GM12878 (cell line): ENCODE measurements at regions not wholly inside any gene's neighbourhood (a gene's known extent, or its start where the extent isn't known, plus 50 kb on each side); places are given as distances from the start of the nearest gene placed in this dataset.

Source experiments
- ATAC-seq: fragments of 200-7000 bp; cut with Tn5 transposase; 3 replicates; pipeline ENCODE4 v1.9.1; 2020; ENCODE audit warnings: mild to moderate bottlenecking, moderate library complexity
- BruUV-seq: library from RNA; stranded (reverse); fragments of 400-500 nt; replicated peaks from 2 replicates; lab custom pipeline; 2021; lab: Mats Ljungman, UMichigan
- CTCF ChIA-PET: fragments of 300-600 bp; sonication (Branson Sonifier 250); formaldehyde crosslinking; extraction: SDS; loops from one replicate; lab custom pipeline; 2021; ENCODE audit warnings: inconsistent platforms; lab: Yijun Ruan, JAX
- POLR2A ChIA-PET: fragments of 350-600 bp; formaldehyde crosslinking; extraction: SDS; loops from one replicate; lab custom pipeline; 2021; ENCODE audit warnings: inconsistent platforms; lab: Charles Lee
- RAD21 ChIA-PET: fragments of 300-600 bp; sonication (Branson Sonifier 250); formaldehyde crosslinking; loops from one replicate; lab custom pipeline; 2023; ENCODE audit warnings: antibody characterized with exemption; ENCODE audit not compliant: unreplicated experiment; lab: Charles Lee
- SMC1A ChIA-PET: fragments of 300-600 bp; sonication (Branson Sonifier 250); formaldehyde crosslinking; loops from one replicate; lab custom pipeline; 2023; ENCODE audit not compliant: unreplicated experiment, uncharacterized antibody; lab: Charles Lee
- DNase-seq: peaks from one replicate; pipeline ENCODE4 v3.0.0-alpha.2; 2011; ENCODE audit warnings: low read depth, low spot score
- FAIRE-seq: peaks from 3 replicates; lab custom pipeline; 2011; peaks lifted over from hg19 to GRCh38; lab: Jason Lieb, UNC
- H2AFZ ChIP-seq: 2 replicates; pipeline ENCODE4 v1.6.0; 2011; ENCODE audit warnings: low read depth, low read length, control low read depth; ENCODE audit not compliant: control insufficient read depth
- H3K27ac ChIP-seq: 2 replicates; pipeline ENCODE4 v1.5.1; 2011; ENCODE audit warnings: control low read depth; ENCODE audit not compliant: control insufficient read depth, insufficient read depth
- H3K27me3 ChIP-seq, 2 experiments: replicated peaks in 1 of 2; 2 replicates each; pipeline versions ENCODE4 v1.6.0 to v1.6.1; 2011; ENCODE audit warnings: low read length in 1 of 2; ENCODE audit not compliant: control insufficient read depth in 2 of 2, insufficient read depth in 2 of 2
- H3K36me3 ChIP-seq, 2 experiments: 2 replicates each; pipeline ENCODE4 v1.5.1; 2011; ENCODE audit warnings: low read length in 1 of 2; ENCODE audit not compliant: control insufficient read depth in 2 of 2, insufficient read depth in 2 of 2
- H3K4me1 ChIP-seq: 2 replicates; pipeline ENCODE4 v1.6.1; 2011; ENCODE audit warnings: mild to moderate bottlenecking, low read length, moderate library complexity, mixed read lengths; ENCODE audit not compliant: control insufficient read depth, insufficient read depth
- H3K4me2 ChIP-seq: 2 replicates; pipeline ENCODE4 v1.6.0; 2011; ENCODE audit warnings: control low read depth; ENCODE audit not compliant: control insufficient read depth, insufficient read depth
- H3K4me3 ChIP-seq: fragments of 200-600 bp; sonication (generic); 2 replicates; pipeline ENCODE4 v1.5.1; 2016
- H3K79me2 ChIP-seq: 2 replicates; pipeline ENCODE4 v1.6.0; 2011; ENCODE audit warnings: low read length; ENCODE audit not compliant: control insufficient read depth, insufficient read depth
- H3K9ac ChIP-seq: 2 replicates; pipeline ENCODE4 v1.8.0; 2011; ENCODE audit warnings: low read length, control low read depth, mixed read lengths; ENCODE audit not compliant: control insufficient read depth, insufficient read depth
- H3K9me3 ChIP-seq: replicated peaks from 3 replicates; pipeline ENCODE4 v1.5.1; 2011; ENCODE audit warnings: mild to moderate bottlenecking, low read length; ENCODE audit not compliant: control insufficient read depth, insufficient read depth
- H4K20me1 ChIP-seq: 2 replicates; pipeline ENCODE4 v1.6.0; 2011; ENCODE audit not compliant: control insufficient read depth, insufficient read depth
- BCLAF1 ChIP-seq: fragments of 450-650 bp; IDR thresholded peaks from 2 replicates; pipeline ENCODE4 v1.6.1; 2017; ENCODE audit warnings: antibody characterized with exemption, mild to moderate bottlenecking, moderate library complexity
- CBFB ChIP-seq: IDR thresholded peaks from 2 replicates; pipeline ENCODE4 v1.6.1; 2016; ENCODE audit warnings: antibody characterized with exemption, low read depth
- CBX3 ChIP-seq: fragments of 200-600 bp; sonication (generic); IDR thresholded peaks from 2 replicates; pipeline ENCODE4 v1.6.1; 2016; ENCODE audit warnings: low read depth, borderline replicate concordance
- E2F4 ChIP-seq: IDR thresholded peaks from 2 replicates; pipeline ENCODE4 v1.6.1; 2012; ENCODE audit warnings: low read depth, low read length, improper control_type of control experiment
- MTA2 ChIP-seq: fragments of 450-650 bp; IDR thresholded peaks from 2 replicates; pipeline ENCODE4 v1.6.1; 2016; ENCODE audit warnings: low read depth, mild to moderate bottlenecking, moderate library complexity
- NR2C2 ChIP-seq: IDR thresholded peaks from 2 replicates; pipeline ENCODE4 v1.6.1; 2011; ENCODE audit warnings: borderline replicate concordance, low read depth; ENCODE audit not compliant: control insufficient read depth, insufficient read length
- POLR2AphosphoS2 ChIP-seq: IDR thresholded peaks from 2 replicates; pipeline ENCODE4 v1.6.1; 2011; ENCODE audit warnings: low read depth, mild to moderate bottlenecking, low read length, improper control_type of control experiment, moderate library complexity
- STAT3 ChIP-seq: IDR thresholded peaks from 2 replicates; pipeline ENCODE4 v1.6.1; 2011; ENCODE audit warnings: low read depth, low read length, improper control_type of control experiment
- ZNF384 ChIP-seq: IDR thresholded peaks from 2 replicates; pipeline ENCODE4 v1.6.1; 2012; ENCODE audit warnings: low read depth, mild to moderate bottlenecking, low read length, improper control_type of control experiment, borderline replicate concordance
- WGBS: methylation state at CpG from one replicate; pipeline ENCODE4 v1.1.6; 2016; ENCODE audit warnings: low lambda C conversion rate; ENCODE audit not compliant: insufficient replicate concordance, insufficient coverage; ENCODE audit errors: missing lambda C conversion rate; 5-methylcytosine and 5-hydroxymethylcytosine counted together
- in situ Hi-C: fragments of 300-500 bp; cut with MboI; formaldehyde crosslinking; loops from 9 replicates; pipeline ENCODE4 v1.14.3; 2018; ENCODE audit warnings: mixed read lengths
- intact Hi-C: fragments of 100-400 bp; cut with micrococcal nuclease; formaldehyde crosslinking; loops from one replicate; pipeline ENCODE4 v1.14.2; 2022; ENCODE audit not compliant: unreplicated experiment
- TF ChIP-seq, protein P1 (sequence below), 3 experiments: IDR thresholded peaks in 2 of 3; conservative IDR thresholded peaks in 1 of 3; 2 replicates each; pipeline ENCODE4 v1.5.1; 2011; ENCODE audit warnings: low read depth in 3 of 3, low read length in 3 of 3, mild to moderate bottlenecking in 3 of 3, control low read depth in 2 of 3, moderate library complexity in 2 of 3, inconsistent platforms in 1 of 3, mixed read lengths in 1 of 3; ENCODE audit not compliant: control insufficient read depth in 2 of 3, insufficient read depth in 1 of 3; ENCODE audit errors: extremely low read depth in 1 of 3

DNA sequence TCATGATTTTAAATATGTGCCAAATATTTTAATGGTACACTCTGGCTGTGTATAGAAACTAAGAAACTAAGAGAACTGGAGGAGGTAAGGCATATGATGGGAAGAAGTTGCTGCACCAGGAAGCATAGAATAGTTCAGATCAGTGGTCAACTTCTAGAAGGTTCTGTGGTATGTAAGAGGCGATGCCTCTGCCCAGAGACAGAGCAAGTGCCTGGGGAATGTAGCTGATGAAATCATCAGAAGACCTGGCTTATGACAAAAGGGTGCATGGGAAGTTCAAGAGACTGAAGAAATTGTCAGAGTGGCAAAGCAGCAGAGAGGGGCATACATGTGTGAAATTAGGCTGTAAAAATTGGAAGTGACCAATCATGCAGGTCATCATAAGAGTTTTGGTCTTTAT lies 580.8 kb downstream of the BMP2 start:
- H3K9ac ChIP-seq = no peak overlapping the region
- H3K27me3 ChIP-seq = no peaks in the 10 kb centered on the region
- in situ Hi-C loops (no loop called here), intact Hi-C loops (no loop called here)
- ATAC-seq (no peak), FAIRE-seq (no peak), DNase-seq (no peak)
- no TSS peak for BruUV-seq
- H3K9me3 ChIP-seq = no peaks in the 10 kb centered on the region
- H3K4me2 ChIP-seq = no peak overlapping the region
- no peaks in the 10 kb centered on the region for H3K36me3 ChIP-seq
- H3K27ac ChIP-seq = no peak overlapping the region
- no peaks in the 10 kb centered on the region for H3K79me2 ChIP-seq
- H4K20me1 ChIP-seq = no peaks in the 10 kb centered on the region
- H3K4me3 ChIP-seq = no peak overlapping the region
- SMC1A ChIA-PET = no interaction called here
- TF ChIP-seq ZNF384 = no peak
- CTCF ChIA-PET = no interaction called here
- no peaks in the 10 kb centered on the region for H3K4me1 ChIP-seq
- POLR2A ChIA-PET = no interaction called here
- 0% methylated on average over 1 of the region's 1 CpG for WGBS
- no peak overlapping the region for H2AFZ ChIP-seq
- RAD21 ChIA-PET = no interaction called here

GRCh38 chr20:7352165-7352564 lies 584.7 kb downstream of the BMP2 start:
- POLR2A ChIA-PET = no interaction called here
- no peak for TF ChIP-seq MTA2
- no peak for TF ChIP-seq CBX3
- TF ChIP-seq STAT3 = no peak
- no peak for TF ChIP-seq E2F4
- no peak for TF ChIP-seq POLR2AphosphoS2
- TF ChIP-seq, protein P1, sequence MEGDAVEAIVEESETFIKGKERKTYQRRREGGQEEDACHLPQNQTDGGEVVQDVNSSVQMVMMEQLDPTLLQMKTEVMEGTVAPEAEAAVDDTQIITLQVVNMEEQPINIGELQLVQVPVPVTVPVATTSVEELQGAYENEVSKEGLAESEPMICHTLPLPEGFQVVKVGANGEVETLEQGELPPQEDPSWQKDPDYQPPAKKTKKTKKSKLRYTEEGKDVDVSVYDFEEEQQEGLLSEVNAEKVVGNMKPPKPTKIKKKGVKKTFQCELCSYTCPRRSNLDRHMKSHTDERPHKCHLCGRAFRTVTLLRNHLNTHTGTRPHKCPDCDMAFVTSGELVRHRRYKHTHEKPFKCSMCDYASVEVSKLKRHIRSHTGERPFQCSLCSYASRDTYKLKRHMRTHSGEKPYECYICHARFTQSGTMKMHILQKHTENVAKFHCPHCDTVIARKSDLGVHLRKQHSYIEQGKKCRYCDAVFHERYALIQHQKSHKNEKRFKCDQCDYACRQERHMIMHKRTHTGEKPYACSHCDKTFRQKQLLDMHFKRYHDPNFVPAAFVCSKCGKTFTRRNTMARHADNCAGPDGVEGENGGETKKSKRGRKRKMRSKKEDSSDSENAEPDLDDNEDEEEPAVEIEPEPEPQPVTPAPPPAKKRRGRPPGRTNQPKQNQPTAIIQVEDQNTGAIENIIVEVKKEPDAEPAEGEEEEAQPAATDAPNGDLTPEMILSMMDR (IDR thresholded peaks at IDR 0.05 in 2 of 3, conservative IDR thresholded peaks at IDR 0.05 in 1 of 3; ENCODE audit: control insufficient read depth in 2 of 3, extremely low read depth in 1 of 3, insufficient read depth in 1 of 3, low read depth in 3 of 3, low read length in 3 of 3) = no peak
- no peak for TF ChIP-seq NR2C2
- TF ChIP-seq BCLAF1 = no peak
- no peak for TF ChIP-seq CBFB
- FAIRE-seq (no peak), ATAC-seq (no peak), DNase-seq (no peak)
- in situ Hi-C loops (no loop called here), intact Hi-C loops (no loop called here)
- no peaks in the 10 kb centered on the region for H3K79me2 ChIP-seq
- no peaks in the 10 kb centered on the region for H3K36me3 ChIP-seq
- H4K20me1 ChIP-seq = no peaks in the 10 kb centered on the region
- no peaks in the 10 kb centered on the region for H3K27me3 ChIP-seq
- 28% methylated on average over 9 of the region's 9 CpGs for WGBS
- SMC1A ChIA-PET = no interaction called here
- no peaks in the 10 kb centered on the region for H3K4me1 ChIP-seq
- CTCF ChIA-PET = no interaction called here
- no peak overlapping the region for H3K4me3 ChIP-seq
- H2AFZ ChIP-seq = no peak overlapping the region
- no peak overlapping the region for H3K9ac ChIP-seq
- BruUV-seq = no TSS peak
- RAD21 ChIA-PET = no interaction called here
- no peak overlapping the region for H3K27ac ChIP-seq
- no peak overlapping the region for H3K4me2 ChIP-seq
- no peaks in the 10 kb centered on the region for H3K9me3 ChIP-seq
